HG03039 (cell line): ENCODE measurements at regions not wholly inside any gene's neighbourhood (a gene's known extent, or its start where the extent isn't known, plus 50 kb on each side); places are given as distances from the start of the nearest gene placed in this dataset.
"Not testable (repeated sequence)": the region's sequence is repeated elsewhere in the genome, so short reads cannot be mapped to it uniquely, and the experiment has no call there.

Experiments
- ATAC-seq: cut with Tn5 transposase; IDR thresholded peaks from one replicate; pipeline ENCODE4 v1.9.1; 2021; ENCODE audit warnings: mild to moderate bottlenecking, moderate library complexity; ENCODE audit not compliant: unreplicated experiment

DNA sequence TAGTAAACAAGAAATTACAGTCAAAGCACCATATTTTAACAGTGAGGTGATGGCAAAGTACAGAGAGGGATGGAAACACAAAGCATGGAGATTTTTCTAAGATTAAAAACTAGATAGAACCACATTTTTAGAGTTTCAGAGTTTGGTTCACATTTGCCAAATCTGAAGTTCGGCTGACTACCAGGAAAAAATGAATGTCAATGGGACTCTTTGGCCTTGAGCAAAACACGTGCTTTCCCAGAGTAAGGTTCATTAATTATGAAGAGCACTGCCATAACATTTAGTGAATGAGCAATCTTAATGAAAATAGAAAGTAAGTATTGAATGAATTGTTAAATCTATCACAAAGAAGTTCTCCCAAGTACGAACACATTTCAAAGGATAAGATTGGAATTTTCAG, 571.2 kb upstream of the VRK2 start:
- ATAC-seq, result no peak

DNA sequence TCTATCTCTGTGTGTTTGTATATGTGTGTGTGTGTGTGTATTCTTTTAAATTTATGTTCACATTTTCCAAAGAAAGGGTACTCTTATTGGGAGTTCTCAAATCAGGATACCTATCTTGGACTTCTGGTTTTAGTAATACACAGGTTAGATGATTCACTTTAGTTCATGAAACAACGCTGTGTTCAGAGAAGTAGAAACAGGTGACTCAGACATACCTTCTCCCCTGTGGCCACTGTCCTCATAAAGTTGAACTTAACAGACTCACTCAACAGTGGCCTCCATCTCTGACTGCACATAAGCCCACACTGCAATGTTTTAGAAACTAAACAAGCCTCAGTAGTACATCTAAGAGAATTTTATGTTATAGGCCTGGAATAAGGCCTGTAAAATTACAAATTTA, 566.6 kb upstream of the VRK2 start:
- no peak for ATAC-seq

DNA sequence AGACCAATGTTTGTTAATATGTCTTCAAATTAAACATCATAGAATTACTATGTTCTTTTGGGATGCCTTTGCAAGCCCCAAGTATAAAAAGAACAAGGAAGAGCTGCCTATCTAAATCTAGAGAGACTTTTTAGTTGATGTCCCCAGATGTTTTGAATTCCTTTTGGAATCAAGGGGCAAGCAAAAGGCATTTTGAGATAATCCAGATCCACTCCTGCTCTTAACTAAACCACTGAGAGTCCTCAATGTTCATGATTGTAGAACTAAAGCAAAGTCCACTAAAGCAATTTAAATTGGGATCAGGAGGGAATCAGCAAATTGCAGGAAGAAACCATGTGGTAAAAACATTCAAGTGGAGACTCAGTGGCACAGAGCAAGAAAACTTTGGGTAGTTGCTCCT, 558.5 kb upstream of the VRK2 start:
- no peak for ATAC-seq

- ATAC-seq, result no peak
Observed at GRCh38 chr2:57490741-57491140, 555.9 kb upstream of the VRK2 start.

- no peak for ATAC-seq
Observed at GRCh38 chr2:57491213-57491612, 555.4 kb upstream of the VRK2 start.

GRCh38 chr2:57493966-57494365, 552.6 kb upstream of the VRK2 start:
- ATAC-seq, result not testable (repeated sequence)

DNA sequence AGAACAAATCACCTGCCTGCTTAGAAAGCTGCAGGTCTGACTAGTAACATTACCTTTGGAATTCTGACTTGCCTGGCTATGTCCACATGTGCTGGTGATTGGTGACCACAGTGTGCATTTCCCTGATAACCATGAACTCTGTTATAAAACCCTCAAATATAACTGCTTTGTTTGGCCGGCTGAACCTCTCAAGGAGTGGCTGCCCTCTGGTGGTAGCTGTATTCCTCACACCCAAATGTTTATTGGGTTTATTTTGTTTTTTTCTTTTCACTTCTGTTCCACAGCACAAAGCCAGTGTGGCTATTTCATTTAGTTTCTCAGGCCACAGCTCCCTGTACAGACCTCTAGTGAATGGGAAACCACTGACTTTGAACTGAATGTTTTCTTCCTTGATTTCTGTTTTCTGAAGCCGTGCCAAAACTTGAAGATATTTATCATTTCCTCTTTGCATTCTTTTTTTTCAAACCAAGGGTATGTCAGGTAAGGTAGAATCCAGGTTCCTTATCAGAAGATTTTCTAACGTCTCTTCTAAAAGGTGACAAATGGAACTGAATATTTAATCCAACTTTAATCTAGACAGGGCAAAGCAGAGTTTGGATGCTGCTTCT, 549.0 kb upstream of the VRK2 start:
- peak; percentile 62 for ATAC-seq

DNA sequence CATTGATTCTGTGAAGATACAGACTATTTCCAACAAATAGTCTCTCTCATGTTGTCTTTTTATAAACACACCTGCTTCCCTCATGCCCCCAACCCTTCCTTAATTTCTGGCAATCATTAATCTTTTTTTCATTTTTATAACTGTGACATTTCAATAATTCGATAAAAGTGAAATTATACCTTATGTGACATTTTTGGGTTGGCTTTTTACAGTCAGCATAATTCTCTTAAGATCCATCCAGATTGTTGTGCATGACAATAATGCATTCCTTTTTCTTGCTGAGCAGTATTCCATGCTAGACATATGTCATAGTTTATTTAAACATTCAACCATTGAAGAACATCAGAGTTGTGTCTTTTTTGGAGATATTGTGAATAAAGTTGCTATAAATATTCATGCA, 541.8 kb upstream of the VRK2 start:
- ATAC-seq, result no peak

DNA sequence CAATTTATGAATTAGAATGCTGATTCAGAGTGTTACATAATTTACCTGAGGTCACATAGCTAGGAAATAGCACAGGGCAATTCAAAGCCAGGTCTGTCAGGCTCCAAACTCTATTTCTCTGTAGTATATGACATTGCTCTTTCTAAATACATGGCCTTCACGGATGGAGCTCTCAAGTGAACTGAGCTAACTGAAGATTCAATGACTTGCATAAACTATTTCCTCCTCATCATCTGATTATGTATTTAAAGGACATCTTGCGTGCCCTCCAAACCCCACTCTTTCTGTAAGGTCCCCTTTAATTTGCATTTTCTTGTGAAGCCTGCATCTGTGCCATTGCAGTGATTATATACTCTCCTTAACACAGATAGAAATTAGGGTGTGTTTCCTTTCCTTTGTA, 537.4 kb upstream of the VRK2 start:
- no peak for ATAC-seq

DNA sequence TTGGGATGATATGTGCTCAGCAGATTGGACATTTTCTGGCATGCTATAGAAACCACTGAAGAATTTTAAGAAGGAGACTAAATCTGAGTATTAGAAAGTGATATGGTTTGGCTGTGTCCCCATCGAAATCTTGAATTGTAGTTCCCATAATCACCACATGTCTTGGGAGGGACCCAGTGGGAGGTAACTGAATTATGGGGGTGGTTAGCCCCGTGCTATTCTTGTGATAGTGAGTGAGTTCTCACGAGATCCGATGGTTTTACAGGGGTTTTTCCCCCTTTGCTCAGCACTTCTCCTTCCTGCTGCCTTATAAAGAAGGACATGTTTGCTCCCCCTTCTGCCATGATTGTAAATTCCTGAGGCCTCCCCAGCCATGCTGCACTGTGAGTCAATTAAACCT, 535.9 kb upstream of the VRK2 start:
- ATAC-seq, result no peak

DNA sequence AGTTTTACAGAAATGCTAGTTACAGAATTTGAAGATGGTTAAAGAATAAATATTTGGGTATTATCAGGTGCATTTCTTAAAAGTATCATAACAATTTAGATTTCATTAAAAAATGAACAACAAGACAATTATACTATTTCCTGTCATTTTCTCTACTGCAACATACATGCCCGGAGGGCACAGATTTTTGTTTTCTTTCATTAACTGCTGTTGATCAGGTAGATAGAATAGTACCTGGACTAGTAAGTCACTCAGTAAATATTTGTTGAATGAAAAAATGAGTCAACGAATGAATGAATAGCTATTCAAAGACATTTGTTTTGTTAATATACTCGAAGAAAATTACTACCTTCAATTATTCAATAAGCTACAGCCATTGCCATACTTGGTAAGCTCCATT, 531.2 kb upstream of the VRK2 start:
- ATAC-seq, result no peak

DNA sequence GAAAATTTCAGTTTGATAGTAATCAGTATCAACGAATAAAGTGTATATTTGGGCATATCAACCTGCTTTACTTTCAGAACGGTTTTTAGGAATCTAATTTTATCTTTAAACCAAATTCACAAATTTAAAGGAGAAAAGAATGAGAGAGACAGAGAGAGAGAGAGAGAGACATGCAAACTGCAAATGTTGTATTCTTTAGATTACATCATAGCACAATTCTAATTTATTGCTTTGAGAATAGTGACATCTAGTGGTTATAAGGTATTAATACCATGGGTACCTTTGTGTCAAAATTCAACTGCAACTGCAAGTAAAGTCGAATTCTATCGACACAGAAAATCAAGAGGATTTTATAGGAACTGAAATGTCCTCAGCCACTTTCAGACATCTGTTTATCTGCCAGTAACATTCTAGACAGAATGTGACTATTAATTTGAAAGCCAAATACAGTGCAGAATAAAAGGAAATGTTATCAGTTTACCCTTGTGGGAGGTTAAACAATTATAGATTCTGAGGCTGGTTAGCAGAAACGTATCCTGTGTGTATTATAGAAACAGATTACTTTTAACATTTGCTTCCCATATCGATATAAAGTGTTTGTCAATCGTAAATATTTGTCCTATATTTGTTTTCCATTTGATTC, 529.8 kb upstream of the VRK2 start:
- ATAC-seq, result peak; percentile 84

- ATAC-seq, result no peak
Observed at GRCh38 chr2:57523304-57523703, 523.3 kb upstream of the VRK2 start.

- ATAC-seq, result no peak
Observed at GRCh38 chr2:57527685-57528084, 518.9 kb upstream of the VRK2 start.

DNA sequence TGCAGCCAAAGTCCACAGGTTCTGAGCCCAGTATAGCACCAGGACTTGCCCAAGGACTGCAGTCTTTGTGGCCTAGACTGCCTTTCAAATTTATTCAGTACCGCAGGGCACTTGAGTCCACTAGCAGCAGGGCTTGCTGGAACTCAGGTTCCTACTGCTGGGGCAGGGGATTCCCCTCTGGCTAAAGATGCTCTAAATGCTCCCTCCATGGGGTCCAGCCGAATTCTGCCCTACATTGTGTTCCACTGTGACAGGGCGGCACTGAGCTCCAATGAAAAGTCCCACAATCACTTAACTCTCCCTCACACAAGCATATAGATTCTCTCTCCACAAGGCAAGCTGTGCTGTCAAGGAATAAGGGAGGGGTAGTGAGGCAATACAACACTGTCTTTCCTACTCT, 518.1 kb upstream of the VRK2 start:
- ATAC-seq, result no peak

- no peak for ATAC-seq
Observed at GRCh38 chr2:57534358-57534757, 512.2 kb upstream of the VRK2 start.

DNA sequence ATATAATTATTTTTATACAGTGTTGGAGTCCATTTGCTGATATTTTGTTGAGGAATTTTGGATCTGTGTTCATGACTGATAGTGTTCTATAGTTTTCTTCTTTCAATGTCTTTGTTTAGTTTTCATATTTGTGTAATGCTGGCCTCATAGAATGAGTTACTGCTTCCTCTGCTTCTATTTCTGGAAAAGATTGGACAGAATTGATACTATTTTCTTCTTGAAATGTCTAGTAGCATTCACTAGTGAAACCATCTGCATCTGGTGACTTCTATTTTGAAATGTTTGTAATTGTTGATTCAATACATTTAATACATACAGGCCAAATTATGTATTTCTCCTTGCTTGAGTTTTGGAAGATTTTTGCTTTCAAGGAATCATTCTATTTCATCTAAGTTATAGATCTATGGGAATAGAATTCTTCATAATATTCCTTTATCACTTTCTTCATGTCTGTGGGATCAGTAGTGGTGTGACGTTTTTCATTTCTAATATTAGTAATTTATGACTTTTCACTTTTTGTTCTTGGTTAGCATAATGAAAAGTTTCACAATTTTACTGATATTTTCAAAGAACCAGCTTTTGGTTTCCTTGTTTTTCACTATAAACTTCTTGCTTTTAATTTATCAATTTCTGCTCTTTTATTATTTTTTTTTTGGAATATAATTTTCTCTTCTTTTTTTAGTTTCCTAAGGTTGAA, 509.9 kb upstream of the VRK2 start:
- ATAC-seq, result no peak

DNA sequence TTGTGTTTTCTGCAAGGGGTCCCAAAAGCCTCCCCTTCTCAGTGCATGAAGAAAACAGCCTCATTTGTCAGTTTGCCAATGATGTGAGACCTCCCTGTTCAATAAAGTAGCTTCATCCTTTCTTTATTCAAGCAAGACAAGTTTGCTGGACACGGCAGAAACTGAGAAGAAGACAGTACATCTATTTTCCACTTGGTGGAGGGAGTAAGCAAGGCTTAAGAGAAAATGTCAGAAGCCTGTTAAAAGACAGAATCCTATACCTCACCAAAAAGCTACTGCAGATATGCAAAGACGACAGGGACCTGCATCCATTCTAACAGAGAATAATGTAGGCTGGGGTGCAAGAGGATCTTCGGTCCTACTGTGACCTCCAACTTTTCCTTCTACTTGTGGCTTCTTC, 506.8 kb upstream of the VRK2 start:
- ATAC-seq, result no peak

DNA sequence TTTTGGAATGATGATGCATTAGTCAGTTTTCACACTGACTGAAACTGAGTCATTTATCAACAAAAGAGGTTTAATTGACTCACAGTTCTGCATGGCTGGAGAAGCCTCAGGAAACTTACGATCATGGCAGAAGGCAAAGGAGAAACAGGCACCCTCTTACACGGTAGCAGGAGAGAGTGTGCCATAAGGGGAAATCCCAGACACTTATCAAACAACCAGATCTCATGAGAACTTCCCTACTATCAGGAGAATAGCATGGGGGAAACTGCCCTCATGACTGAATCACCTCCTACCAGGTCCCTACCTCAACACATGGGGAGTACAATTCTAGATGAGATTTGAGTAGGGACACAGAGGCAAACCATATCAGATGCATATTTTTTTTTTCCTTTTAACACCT, 504.5 kb upstream of the VRK2 start:
- no peak for ATAC-seq

DNA sequence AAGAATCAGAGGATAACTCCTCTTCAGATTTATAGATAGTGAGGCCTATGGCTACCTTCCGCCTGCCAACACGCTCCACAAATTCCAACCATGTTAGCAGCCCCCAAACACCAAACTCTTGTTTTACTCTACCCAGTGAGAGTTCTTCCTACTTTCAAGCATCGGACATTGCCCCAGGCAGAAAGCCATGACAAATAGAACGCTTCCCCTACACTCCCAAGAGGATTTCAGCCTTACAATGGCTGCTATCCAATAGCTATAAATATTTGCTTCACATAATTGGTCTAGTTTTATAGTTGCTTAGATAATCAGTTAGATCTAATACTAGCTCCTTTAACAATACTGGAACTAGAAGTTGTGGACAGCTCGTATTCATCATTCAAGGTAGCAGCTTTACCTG, 503.4 kb upstream of the VRK2 start:
- no peak for ATAC-seq

DNA sequence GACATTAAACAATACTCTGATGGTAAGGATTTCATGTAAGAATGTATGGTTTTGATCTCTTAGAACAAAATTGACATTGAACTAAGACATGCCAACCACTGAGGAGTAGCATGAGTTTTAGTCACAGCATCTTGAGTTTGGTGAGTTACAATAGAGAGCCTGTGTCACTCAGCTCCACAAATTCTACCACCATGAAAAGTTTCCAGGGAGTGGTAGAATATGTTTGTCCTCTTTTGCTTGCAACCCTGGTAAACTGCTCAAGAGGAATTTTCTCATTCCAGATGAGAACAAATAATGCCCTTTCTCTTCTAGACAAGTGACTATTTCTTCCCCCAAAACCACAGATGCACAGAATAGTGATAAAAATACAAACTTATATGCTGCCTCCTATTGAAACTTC, 502.0 kb upstream of the VRK2 start:
- ATAC-seq, result no peak

- ATAC-seq, result no peak
Observed at GRCh38 chr2:57546478-57546877, 500.1 kb upstream of the VRK2 start.
